Activated CD8-positive, alpha-beta T cell treated with anti-CD3 and anti-CD28 coated beads, Interleukin-2, amount 10 ng/mL, durations not matched to agents 7 days and 5 days (primary cell): ENCODE measurements at regions not wholly inside any gene's neighbourhood (a gene's known extent, or its start where the extent isn't known, plus 50 kb on each side); places are given as distances from the start of the nearest gene placed in this dataset.
"Not testable (repeated sequence)": the region's sequence is repeated elsewhere in the genome, so short reads cannot be mapped to it uniquely, and the experiment has no call there.

Experiments used
- ATAC-seq: fragments of 150-1000 bp; cut with Tn5 transposase; one replicate; pipeline ENCODE4 v1.10.0; 2021; ENCODE audit warnings: moderate library complexity
- CTCF ChIA-PET: fragments of 350-600 bp; sonication (Branson Sonifier 250); formaldehyde crosslinking; loops from one replicate; lab custom pipeline; 2021; ENCODE audit warnings: antibody characterized with exemption; lab: Charles Lee
- POLR2A ChIA-PET: fragments of 350-600 bp; sonication (Branson Sonifier 250); formaldehyde crosslinking; loops from one replicate; lab custom pipeline; 2021; ENCODE audit warnings: antibody characterized with exemption; lab: Charles Lee
- DNase-seq: peaks from one replicate; pipeline ENCODE4 v3.0.0-alpha.2; 2020
- H3K27ac Mint-ChIP-seq: one replicate; pipeline ENCODE4 v1.8.0; 2021; ENCODE audit warnings: mild to moderate bottlenecking, mixed read lengths
- H3K27me3 Mint-ChIP-seq: one replicate; pipeline ENCODE4 v1.8.0; 2021; ENCODE audit warnings: low read depth, mixed read lengths
- H3K36me3 Mint-ChIP-seq: one replicate; pipeline ENCODE4 v1.8.0; 2021; ENCODE audit warnings: low read depth, mixed read lengths
- H3K4me1 Mint-ChIP-seq: one replicate; pipeline ENCODE4 v1.8.0; 2021; ENCODE audit warnings: low read depth, mixed read lengths
- H3K4me3 Mint-ChIP-seq: one replicate; pipeline ENCODE4 v1.8.0; 2021; ENCODE audit warnings: mild to moderate bottlenecking, mixed read lengths
- H3K9me3 Mint-ChIP-seq: one replicate; pipeline ENCODE4 v1.8.0; 2022; ENCODE audit warnings: mixed read lengths; ENCODE audit not compliant: insufficient read depth

DNA sequence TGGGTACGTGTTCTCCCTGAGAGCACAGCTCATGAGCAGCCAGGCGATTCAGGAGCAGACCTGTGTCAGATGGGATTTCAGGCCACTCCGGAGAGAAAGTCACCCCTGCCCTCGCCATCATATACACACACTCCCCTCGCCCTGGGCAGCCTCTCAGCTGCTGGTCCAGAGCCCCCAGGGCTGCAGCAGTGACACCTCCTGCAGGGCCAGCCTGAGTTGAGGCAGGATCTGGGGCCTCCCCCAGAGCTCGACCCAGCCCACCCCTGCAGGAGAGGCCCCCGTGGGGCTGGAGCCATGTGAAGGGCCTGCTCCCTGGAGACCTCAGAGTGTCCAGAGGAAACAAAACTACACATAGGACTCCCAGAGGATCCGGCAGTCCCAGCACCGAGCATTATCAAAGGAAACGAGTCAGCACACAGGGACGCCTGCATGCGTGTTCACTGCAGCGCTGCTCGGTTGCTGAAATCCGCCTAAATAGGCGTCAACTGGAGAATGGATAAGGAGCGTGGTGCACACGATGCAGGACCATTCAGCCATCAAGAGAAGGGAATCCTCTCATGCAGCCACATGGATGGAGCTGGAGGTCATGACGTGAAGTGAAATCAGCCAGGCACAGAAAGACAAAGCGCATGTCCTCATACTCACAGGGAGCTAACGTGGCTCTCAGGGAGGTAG, 104.0 kb downstream of the TNFAIP2 start:
- CTCF ChIA-PET, result interaction anchor here (0.8 kb wide), 1 partner anchor 218 kb away, joined by 3 read pairs; no protein-coding TSS in a partner anchor

DNA sequence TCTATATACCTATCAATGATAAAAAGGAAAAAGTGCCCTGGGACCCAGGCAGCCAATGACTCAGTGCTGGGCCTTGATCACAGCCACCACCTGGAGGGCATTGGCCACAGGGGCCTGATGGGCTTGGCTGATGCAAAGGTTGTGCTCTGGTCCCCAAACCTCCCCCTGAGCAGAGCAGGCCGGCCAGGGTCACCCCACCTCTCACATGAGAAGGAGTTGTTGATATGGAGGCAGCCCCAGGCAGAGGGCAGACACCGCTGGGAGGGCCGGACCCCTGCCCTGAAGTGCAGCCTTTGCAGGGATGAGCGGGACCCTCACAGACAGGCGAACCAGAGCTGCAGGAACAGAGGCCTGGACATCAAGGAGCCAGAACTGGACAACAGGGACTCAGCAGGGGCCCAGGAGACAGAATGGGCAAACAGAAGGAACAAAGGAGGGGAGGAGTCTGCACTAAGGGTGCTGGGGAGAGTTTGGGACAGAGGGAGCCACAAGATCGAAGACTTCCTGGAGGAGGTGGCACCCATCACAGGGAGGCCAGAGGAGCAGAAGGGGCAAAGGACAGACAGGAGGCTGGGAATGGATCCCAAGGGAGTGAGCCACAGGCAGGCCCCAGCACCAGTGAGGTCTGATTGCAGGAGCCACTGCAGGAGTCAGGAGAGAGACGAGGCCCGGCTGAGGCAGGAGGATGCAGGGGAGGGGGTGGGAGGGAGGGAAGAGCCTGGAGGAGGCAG, 105.0 kb downstream of the TNFAIP2 start:
- Mint-ChIP-seq H3K27ac (no peak overlapping the region), H3K4me3 (no peak overlapping the region), H3K36me3 (no peaks in the 10 kb centered on the region), H3K9me3 (no peaks in the 10 kb centered on the region), H3K4me1 (no peaks in the 10 kb centered on the region), H3K27me3 (no peaks in the 10 kb centered on the region)
- ATAC-seq, result no peak
- POLR2A ChIA-PET, result no interaction called here
- CTCF ChIA-PET, result no interaction called here
- no peak for DNase-seq

More for the DNA sequence above, 104.0 kb downstream of the TNFAIP2 start:
- H3K27ac Mint-ChIP-seq, result no peak overlapping the region
- H3K4me1 Mint-ChIP-seq, result no peaks in the 10 kb centered on the region
- H3K36me3 Mint-ChIP-seq, result no peaks in the 10 kb centered on the region
- DNase-seq, result no peak
- no peak for ATAC-seq
- H3K27me3 Mint-ChIP-seq, result peaks cover 2% of the 10 kb centered on the region
- POLR2A ChIA-PET, result no interaction called here
- no peaks in the 10 kb centered on the region for H3K9me3 Mint-ChIP-seq
- no peak overlapping the region for H3K4me3 Mint-ChIP-seq

DNA sequence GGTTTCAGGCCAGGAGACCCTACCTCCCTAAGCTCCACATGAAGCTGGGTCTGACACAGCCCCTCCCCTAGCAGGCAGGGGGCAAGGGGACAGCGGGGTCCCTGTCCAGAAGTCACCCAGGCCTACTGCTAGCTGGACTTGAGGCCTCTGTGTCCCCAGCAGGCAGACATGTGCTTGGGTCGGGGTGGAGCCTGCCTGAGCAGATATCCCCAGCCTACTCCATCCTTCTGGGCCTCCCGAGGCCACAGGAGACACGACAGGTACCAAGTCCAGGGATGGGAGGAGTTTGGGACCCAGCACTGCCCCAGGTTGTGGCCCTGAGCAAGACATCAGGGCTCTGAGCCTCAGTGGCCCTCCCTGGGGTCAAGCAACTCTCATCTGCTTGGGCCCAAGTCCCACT, 105.2 kb upstream of the EIF5 start:
- Mint-ChIP-seq H3K9me3 (no peaks in the 10 kb centered on the region), H3K4me1 (no peaks in the 10 kb centered on the region), H3K4me3 (no peak overlapping the region), H3K27me3 (no peaks in the 10 kb centered on the region), H3K36me3 (no peaks in the 10 kb centered on the region), H3K27ac (no peak overlapping the region)
- DNase-seq (no peak), ATAC-seq (no peak)
- ChIA-PET POLR2A (no interaction called here), CTCF (no interaction called here)

DNA sequence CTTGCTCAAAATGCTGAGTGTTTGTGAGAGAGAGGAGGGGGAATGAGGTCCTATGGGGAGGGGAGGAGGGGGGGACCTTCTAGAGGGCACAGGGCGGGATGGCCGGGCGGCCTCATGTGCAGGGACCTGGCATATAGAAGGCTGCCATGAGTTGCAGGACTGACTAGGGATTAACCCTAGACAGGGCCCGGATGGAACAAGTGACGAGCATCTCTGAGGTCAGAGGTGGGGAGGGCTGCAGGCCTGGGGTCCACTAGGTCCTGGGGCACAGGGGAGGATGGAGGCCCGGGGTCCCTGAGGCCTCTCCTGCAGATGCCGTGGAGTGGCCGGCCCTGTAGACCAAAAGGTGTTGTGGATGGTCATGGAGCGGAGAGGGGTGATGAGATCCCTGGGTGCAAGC, 104.0 kb upstream of the EIF5 start:
- no peak overlapping the region for H3K4me3 Mint-ChIP-seq
- ChIA-PET CTCF (no interaction called here), POLR2A (no interaction called here)
- no peaks in the 10 kb centered on the region for H3K4me1 Mint-ChIP-seq
- no peak overlapping the region for H3K27ac Mint-ChIP-seq
- DNase-seq (no peak), ATAC-seq (no peak)
- peaks cover 6% of the 10 kb centered on the region for H3K27me3 Mint-ChIP-seq
- no peaks in the 10 kb centered on the region for H3K36me3 Mint-ChIP-seq
- H3K9me3 Mint-ChIP-seq, result no peaks in the 10 kb centered on the region

DNA sequence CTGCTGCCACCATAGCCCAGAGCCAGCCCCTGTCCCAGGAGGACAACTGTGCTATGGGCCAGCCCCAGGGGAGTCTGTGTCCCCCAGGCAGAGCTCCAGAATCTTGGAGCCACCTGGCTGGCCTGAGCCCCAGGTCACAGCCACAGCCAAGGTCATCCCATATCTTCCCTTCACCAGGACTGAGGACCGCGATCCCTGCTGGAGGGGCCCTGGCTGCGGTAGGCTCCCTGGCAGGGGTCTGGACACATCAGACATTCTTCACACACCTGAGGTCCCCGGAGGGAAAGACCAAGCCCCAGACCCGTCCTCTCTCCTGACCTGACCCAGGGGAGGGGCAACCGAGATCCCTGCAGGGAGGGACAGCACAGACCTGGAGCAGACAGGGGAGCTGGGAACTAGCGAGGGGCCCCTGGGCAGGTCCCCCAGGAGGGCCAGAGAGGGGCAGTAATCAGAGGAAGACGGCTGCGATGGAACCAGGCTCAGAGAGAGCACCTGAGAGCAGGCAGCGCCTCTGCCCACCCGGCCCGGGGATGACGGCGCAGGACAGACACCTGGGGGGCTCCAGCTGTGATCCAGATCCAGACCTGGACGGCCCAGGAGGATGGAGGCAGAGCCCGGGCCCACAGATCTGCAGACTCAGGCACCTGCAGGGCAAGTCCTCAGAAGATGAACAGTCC, 103.2 kb upstream of the EIF5 start:
- Mint-ChIP-seq H3K4me3 (no peak overlapping the region), H3K27ac (no peak overlapping the region), H3K36me3 (no peaks in the 10 kb centered on the region), H3K27me3 (peaks cover 13% of the 10 kb centered on the region), H3K9me3 (no peaks in the 10 kb centered on the region), H3K4me1 (no peaks in the 10 kb centered on the region)
- ChIA-PET POLR2A (no interaction called here), CTCF (no interaction called here)
- DNase-seq (no peak), ATAC-seq (no peak)

DNA sequence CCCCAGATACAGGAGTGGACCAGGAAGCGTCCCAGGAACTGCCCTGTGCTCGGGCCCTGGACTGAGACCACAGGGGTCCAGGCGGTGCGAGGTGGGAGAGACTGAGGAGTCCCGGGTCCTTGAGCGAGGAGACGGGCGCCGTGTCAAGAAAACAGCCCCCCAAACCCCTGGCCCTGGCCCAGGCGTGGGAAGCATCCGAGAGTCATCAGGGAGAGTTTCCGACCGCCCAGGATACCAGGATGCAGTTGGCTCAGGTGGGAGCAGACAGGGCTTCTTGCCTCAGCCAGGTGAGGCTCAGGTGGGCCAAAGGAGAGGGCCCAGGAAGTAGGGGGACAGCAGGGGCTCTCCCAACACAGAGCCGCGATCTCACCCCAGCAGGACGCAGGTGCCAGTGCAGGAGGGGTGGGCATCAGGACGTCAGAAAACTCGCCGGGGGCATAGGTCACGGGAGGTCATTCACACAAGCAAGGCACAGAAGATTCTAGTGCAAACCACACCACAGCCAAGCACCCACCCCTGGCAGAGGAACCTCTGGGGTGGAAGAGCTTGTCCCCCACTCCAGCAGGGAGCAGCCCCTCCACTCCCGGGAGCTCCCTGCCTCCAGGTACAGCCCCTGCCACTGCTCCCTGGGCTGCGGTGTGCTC, 102.5 kb upstream of the EIF5 start:
- Mint-ChIP-seq H3K9me3 (no peaks in the 10 kb centered on the region), H3K4me1 (no peaks in the 10 kb centered on the region), H3K36me3 (no peaks in the 10 kb centered on the region), H3K4me3 (no peak overlapping the region), H3K27me3 (peaks cover 16% of the 10 kb centered on the region), H3K27ac (no peak overlapping the region)
- DNase-seq, result no peak
- ChIA-PET CTCF (no interaction called here), POLR2A (interaction anchor here (0.5 kb wide), 1 partner anchor 220 kb away, joined by 3 read pairs; no protein-coding TSS in a partner anchor)
- ATAC-seq, result no peak

DNA sequence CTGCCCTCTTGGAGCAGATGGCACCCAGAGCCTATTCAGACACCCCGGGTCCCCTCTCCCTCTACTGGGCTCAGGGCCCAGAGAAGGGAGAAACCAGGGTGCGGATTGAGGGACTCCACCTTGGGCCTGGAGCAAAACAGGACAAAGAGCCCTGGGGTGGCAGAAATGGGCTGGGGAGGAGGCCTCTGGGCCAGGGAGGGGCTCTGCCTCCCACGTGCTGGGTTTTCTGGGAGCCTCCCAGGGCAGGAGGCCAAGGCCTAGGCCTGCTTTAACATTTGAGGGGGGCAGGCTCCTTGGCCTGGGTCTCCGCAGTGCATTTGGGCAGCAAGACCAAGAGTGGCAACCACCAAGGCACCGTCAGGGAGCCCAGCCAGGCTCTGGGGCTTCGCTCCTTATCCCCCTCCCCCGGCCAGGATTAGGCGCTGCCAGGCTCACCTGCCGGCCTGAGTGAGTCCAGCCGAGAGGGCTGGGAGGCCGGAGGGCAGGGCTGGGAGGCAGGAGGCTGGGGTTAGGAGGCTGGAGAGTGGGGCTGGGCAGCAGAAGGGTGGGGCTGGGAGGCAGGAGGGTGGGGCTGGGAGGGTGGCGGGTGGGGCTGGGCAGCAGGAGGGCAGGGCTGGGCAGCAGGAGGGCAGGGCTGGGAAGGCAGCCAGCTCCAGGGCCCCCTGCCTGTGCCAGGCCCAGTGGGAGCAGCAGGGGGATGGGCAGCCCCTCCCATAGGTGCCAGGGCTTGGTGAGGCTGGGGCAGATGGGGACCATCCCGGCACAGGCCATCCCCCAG, 101.8 kb upstream of the EIF5 start:
- ATAC-seq (no peak), DNase-seq (no peak)
- no peaks in the 10 kb centered on the region for H3K36me3 Mint-ChIP-seq
- no peak overlapping the region for H3K27ac Mint-ChIP-seq
- H3K4me1 Mint-ChIP-seq, result no peaks in the 10 kb centered on the region
- ChIA-PET CTCF (no interaction called here), POLR2A (no interaction called here)
- H3K27me3 Mint-ChIP-seq, result peaks cover 16% of the 10 kb centered on the region
- peaks cover 1% of the 10 kb centered on the region for H3K9me3 Mint-ChIP-seq
- H3K4me3 Mint-ChIP-seq, result no peak overlapping the region

DNA sequence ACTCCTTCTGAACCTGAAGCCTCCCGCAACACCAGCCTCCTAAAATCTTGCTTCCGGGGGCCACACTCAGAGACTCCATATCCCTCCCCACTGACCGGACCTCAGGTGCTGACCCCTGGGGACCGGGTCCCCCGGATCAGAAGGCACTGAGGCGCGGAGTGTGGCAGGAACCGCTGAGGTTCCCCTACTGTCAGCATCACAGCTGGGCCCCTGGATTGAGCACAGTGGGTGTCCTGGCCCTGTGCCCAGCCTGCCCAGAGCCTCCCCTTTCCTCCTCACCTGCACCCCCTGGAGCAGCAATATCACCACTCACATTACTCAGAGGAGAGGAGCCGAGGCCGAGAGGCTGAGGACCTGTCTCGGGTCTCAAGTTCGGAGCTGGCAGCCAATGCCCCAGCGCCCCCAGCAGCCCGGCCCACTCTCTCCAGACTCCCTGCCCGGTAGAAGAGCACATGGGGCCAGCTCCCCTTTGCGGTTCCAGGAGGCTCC, 101.2 kb upstream of the EIF5 start:
- no peaks in the 10 kb centered on the region for H3K4me1 Mint-ChIP-seq
- ChIA-PET CTCF (no interaction called here), POLR2A (no interaction called here)
- H3K36me3 Mint-ChIP-seq, result no peaks in the 10 kb centered on the region
- ATAC-seq (no peak), DNase-seq (no peak)
- H3K27ac Mint-ChIP-seq, result no peak overlapping the region
- peaks cover 16% of the 10 kb centered on the region for H3K27me3 Mint-ChIP-seq
- no peak overlapping the region for H3K4me3 Mint-ChIP-seq
- H3K9me3 Mint-ChIP-seq, result peaks cover 8% of the 10 kb centered on the region

DNA sequence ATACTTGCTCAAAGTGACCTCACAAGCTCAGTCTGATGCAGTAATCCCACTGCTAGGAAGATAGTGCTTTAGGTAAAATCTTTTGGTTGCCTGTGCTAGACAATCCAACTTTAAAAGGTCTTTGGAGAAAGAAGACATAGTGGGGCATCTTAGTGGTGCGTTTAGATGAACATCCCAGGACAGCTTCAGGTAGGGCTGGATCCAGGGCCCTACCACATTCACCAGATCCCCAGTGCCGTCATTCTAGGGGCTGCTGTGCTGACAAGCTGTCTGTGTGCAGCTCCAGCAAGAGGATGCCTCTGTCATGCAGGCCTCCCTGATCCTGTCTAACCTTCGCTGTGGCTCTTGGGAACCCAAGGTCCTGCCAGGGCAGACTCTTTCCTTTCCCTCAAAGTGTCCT, 100.7 kb upstream of the EIF5 start:
- no peak for DNase-seq
- ATAC-seq, result no peak
- Mint-ChIP-seq H3K36me3 (no peaks in the 10 kb centered on the region), H3K4me1 (no peaks in the 10 kb centered on the region), H3K27ac (no peak overlapping the region), H3K4me3 (no peak overlapping the region), H3K27me3 (peaks cover 16% of the 10 kb centered on the region), H3K9me3 (peaks cover 12% of the 10 kb centered on the region)
- ChIA-PET POLR2A (no interaction called here), CTCF (no interaction called here)

DNA sequence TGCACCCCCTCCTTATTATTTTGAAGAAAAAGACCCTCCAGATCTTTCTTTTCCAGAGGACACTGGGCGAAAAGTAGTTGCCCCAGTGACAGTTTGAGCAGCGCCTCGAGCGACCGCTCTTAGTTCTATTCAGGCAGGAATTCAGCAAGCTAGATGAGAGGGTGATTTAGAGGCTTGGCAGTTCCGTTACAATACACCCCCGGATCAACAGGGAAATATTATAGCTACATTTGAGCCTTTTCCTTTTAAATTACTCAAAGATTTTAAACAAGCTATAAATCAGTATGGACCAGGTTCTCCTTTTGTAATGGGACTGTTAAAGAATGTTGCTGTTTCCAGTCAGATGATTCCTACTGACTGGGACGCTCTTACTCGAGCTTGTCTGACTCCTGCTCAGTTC, 99.2 kb upstream of the EIF5 start:
- H3K4me3 Mint-ChIP-seq, DNase-seq, H3K27ac Mint-ChIP-seq, H3K36me3 Mint-ChIP-seq, H3K4me1 Mint-ChIP-seq, ATAC-seq: not testable (repeated sequence)
- ChIA-PET POLR2A (interaction anchor here (0.6 kb wide), 1 partner anchor 9 kb away, joined by 3 read pairs; no protein-coding TSS in a partner anchor), CTCF (interaction anchor here (1.4 kb wide), 1 partner anchor 130 kb away, joined by 5 read pairs; no protein-coding TSS in a partner anchor)
- Mint-ChIP-seq H3K9me3 (peaks cover 20% of the 10 kb centered on the region), H3K27me3 (peaks cover 16% of the 10 kb centered on the region)

DNA sequence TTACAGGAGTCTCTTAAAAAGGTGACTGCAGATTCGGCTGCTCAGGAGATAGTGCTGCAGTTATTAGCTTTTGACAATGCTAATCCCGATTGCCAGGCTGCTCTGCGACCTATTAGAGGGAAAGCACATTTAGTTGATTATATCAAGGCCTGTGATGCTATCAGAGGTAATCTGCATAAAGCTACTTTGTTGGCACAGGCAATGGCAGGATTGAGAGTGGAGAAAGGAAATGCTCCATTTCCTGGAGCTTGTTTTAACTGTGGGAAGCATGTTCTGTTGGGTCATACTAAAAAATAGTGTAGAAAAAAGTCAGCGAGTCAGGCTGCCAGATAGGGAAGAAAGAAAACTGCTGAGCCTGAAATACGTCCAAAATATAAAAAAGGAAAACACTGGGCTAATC, 98.5 kb upstream of the EIF5 start:
- Mint-ChIP-seq H3K9me3 (peaks cover 20% of the 10 kb centered on the region), H3K27me3 (peaks cover 16% of the 10 kb centered on the region)
- POLR2A ChIA-PET, ATAC-seq, H3K27ac Mint-ChIP-seq, H3K36me3 Mint-ChIP-seq, DNase-seq, H3K4me3 Mint-ChIP-seq, H3K4me1 Mint-ChIP-seq: not testable (repeated sequence)
- CTCF ChIA-PET, result interaction anchor here (1.4 kb wide), 1 partner anchor 131 kb away, joined by 5 read pairs; no protein-coding TSS in a partner anchor
